HUES6 (cell line): ENCODE measurements at regions not wholly inside any gene's neighbourhood (a gene's known extent, or its start where the extent isn't known, plus 50 kb on each side); places are given as distances from the start of the nearest gene placed in this dataset.
A peak's percentile ranks its signal among the peaks of the same experiment; 100 is the strongest.

ENCODE experiments used
- H3K27ac ChIP-seq: 2 replicates; pipeline ENCODE4 v1.7.0; 2013; ENCODE audit warnings: low read depth, mild to moderate bottlenecking, low read length, inconsistent platforms
- H3K27me3 ChIP-seq: 2 replicates; pipeline ENCODE4 v1.6.1; 2013; ENCODE audit warnings: low read length; ENCODE audit not compliant: control insufficient read depth, insufficient read depth
- H3K36me3 ChIP-seq: 2 replicates; pipeline ENCODE4 v1.6.1; 2013; ENCODE audit warnings: low read length; ENCODE audit not compliant: control insufficient read depth, insufficient read depth
- H3K4me1 ChIP-seq: 2 replicates; pipeline ENCODE4 v1.6.1; 2013; ENCODE audit warnings: low read length; ENCODE audit not compliant: control insufficient read depth, insufficient read depth
- H3K4me3 ChIP-seq: 2 replicates; pipeline ENCODE4 v1.5.1; 2013; ENCODE audit warnings: low read depth, low read length
- H3K9ac ChIP-seq: one replicate; pipeline ENCODE4 v1.6.1; 2013; ENCODE audit warnings: mild to moderate bottlenecking, low read length
- H3K9me3 ChIP-seq: 2 replicates; pipeline ENCODE4 v1.6.1; 2013; ENCODE audit warnings: low read depth, low read length; ENCODE audit not compliant: control insufficient read depth, insufficient read depth

DNA sequence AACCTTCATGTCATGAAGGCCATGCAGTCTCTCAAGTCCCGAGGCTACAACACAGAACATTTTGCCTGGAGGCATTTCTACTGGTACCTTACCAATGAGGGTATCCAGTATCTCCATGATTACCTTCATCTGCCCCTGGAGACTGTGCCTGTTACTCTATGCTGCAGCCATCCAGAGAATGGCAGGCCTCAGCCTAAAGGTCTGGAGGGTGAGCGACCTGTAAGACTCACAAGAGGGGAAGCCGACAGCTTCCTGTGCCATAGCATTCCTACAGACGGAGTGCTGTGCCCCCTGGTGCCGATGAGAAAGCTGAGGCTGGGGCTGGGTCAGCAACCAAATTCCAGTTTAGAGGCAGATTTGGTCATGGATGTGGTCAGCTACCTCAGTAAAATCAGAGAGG is 51.3 kb upstream of the CADPS start:
- Histone ChIP-seq H3K36me3 (no peaks in the 10 kb centered on the region), H3K9ac (no peak overlapping the region), H3K4me3 (no peak overlapping the region), H3K4me1 (peaks cover 3% of the 10 kb centered on the region; the same call in 1 of the 2 replicates), H3K9me3 (no peaks in the 10 kb centered on the region), H3K27me3 (no peaks in the 10 kb centered on the region), H3K27ac (no peak overlapping the region)

DNA sequence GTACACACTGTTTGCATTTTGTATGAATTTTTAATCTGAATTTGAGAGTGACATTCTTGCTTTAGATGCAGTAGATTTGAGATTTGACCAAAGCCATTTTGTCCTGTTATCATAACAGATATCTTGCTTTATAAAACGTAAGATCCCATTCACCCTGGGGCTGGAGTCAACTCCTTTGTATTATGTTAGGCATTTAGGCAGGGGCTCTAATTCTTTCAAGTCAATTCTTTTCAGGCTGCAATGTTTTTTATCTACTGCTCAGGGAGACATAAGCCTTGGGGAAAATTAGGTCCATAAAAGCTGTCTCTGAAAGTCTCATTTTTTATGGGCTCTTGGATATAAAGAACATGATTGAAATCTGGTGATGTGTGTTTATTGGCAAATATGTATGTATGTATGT is 53.0 kb upstream of the CADPS start:
- no peak overlapping the region for H3K4me3 ChIP-seq
- H3K27ac ChIP-seq: no peak overlapping the region
- no peak overlapping the region for H3K9ac ChIP-seq
- H3K4me1 ChIP-seq: peaks cover 3% of the 10 kb centered on the region; the same call in 1 of the 2 replicates
- no peaks in the 10 kb centered on the region for H3K27me3 ChIP-seq
- H3K9me3 ChIP-seq: no peaks in the 10 kb centered on the region
- no peaks in the 10 kb centered on the region for H3K36me3 ChIP-seq

DNA sequence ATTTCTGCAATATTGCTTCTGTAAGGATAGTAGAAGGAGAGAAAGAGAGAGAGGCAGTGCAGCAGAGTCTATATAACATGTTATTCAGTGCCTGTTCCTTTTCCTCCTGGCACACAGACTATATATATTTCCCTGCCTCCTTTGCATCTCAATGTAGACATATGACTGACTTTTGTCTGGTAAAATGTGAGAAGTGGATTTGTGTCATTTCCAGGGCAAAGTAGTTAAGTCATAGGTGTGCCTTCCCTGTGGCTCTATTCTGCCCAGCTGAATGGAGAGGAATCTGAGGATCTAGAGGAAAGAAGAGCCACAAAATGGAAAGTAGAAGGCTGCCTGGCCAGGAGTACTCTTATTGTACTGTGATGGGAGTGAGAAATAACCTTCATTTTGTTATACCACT is 54.6 kb upstream of the CADPS start:
- no peaks in the 10 kb centered on the region for H3K27me3 ChIP-seq

DNA sequence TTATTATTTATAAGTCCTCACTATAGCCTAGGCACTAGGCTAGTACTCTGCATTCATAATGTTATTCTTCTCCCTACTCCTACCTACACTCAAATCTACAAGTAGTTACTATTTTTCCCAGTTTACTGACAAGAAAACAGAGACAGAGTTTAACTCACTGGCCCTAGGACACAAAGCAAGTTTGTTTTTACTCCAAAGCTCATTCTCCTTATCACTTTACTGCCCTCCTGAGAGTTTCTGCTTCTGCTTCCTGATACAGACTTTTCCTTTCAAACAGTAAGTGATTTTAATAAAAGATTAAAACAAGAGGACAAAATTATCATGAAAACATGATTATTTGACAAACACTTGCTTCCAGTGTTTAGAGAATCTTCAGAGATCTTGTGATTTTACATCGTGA is 60.6 kb upstream of the CADPS start:
- no peaks in the 10 kb centered on the region for H3K36me3 ChIP-seq
- no peak overlapping the region for H3K9ac ChIP-seq
- H3K9me3 ChIP-seq: peaks cover 3% of the 10 kb centered on the region; the same call in 1 of the 2 replicates
- no peak overlapping the region for H3K4me3 ChIP-seq
- no peak overlapping the region for H3K27ac ChIP-seq
- H3K4me1 ChIP-seq: peaks cover 4% of the 10 kb centered on the region
- H3K27me3 ChIP-seq: no peaks in the 10 kb centered on the region

More for the DNA sequence above, 54.6 kb upstream of the CADPS start:
- H3K9ac ChIP-seq: no peak overlapping the region
- no peak overlapping the region for H3K27ac ChIP-seq
- H3K4me3 ChIP-seq: no peak overlapping the region
- H3K36me3 ChIP-seq: no peaks in the 10 kb centered on the region
- H3K9me3 ChIP-seq: no peaks in the 10 kb centered on the region
- H3K4me1 ChIP-seq: peaks cover 3% of the 10 kb centered on the region; the same call in 1 of the 2 replicates

DNA sequence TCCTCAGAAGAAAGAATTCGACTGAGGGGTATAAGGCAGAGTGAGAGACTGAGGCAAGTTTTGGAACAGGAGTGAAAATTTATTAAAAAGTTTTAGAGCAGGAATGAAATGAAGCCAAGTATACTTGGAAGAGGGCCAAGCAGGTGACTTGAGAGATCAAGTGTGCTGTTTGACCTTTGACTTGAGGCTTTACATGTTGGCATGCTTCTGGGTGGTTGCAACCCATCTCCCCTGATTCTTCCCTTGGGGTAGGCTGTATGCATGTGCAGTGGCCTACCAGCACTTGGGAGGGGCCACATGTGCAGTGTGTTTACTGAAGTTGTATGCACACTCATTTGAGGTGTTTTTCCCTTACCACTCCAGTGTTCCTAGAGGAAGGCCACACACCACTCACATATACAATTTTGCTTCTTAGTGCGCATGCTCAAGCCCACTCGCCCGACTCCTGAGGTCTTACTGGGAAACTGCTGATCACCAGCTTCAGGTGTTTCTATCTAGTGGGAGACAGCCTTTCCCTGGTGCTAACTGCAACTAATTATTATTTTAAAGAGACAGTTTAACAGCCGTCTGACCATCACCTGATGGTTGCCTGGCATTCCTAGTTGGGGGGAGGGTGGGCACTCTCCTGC is 61.5 kb upstream of the CADPS start:
- H3K4me3 ChIP-seq: no peak overlapping the region
- H3K4me1 ChIP-seq: peaks cover 11% of the 10 kb centered on the region
- H3K27ac ChIP-seq: no peak overlapping the region
- H3K9ac ChIP-seq: no peak overlapping the region
- no peaks in the 10 kb centered on the region for H3K27me3 ChIP-seq
- H3K36me3 ChIP-seq: no peaks in the 10 kb centered on the region
- H3K9me3 ChIP-seq: peaks cover 3% of the 10 kb centered on the region; the same call in 1 of the 2 replicates

DNA sequence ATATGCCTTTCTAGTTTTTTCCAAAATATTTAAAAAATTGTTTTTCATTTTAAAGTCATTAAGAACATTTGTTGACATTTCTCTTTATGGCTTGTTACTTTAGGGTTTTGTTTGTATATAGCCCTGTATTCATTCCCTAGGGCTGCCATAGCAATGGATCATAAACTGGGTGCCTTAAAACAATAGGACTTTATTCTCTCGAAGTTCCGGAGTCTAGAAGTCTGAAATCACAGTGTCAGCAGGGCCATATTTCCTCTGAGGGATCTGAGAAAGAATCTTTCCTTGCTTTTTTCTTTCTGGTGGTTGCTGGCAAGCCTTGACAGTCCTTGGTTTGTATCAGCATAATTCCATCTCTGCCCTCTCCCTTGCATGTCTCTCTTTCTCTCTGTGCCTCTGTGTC is 63.4 kb upstream of the CADPS start:
- Histone ChIP-seq H3K36me3 (no peaks in the 10 kb centered on the region), H3K4me3 (no peak overlapping the region), H3K27ac (no peak overlapping the region), H3K4me1 (peaks cover 11% of the 10 kb centered on the region), H3K27me3 (no peaks in the 10 kb centered on the region), H3K9ac (no peak overlapping the region), H3K9me3 (peaks cover 3% of the 10 kb centered on the region; the same call in 1 of the 2 replicates)

DNA sequence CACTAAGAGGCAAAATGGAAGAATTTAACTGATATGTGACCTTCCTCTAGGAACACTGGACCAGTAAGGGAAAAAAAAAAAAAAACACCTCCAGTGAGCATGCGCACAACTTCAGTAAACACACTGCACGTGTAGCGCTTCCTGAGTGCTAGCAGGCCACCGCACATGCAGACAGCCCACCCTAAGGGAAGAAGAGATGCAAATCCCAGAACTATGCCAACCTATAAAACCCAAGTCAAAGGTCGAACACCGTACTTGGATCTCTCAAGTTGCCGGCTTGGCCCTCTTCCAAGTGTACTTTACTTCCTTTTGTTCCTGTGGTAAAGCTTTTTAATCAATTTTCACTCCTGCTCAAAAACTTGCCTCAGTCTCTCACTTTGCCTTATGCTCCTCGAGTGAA is 64.5 kb upstream of the CADPS start:
- no peak overlapping the region for H3K9ac ChIP-seq
- peaks cover 3% of the 10 kb centered on the region; the same call in 1 of the 2 replicates for H3K9me3 ChIP-seq
- no peak overlapping the region for H3K27ac ChIP-seq
- no peak overlapping the region for H3K4me3 ChIP-seq
- no peaks in the 10 kb centered on the region for H3K27me3 ChIP-seq
- H3K4me1 ChIP-seq: peaks cover 11% of the 10 kb centered on the region
- no peaks in the 10 kb centered on the region for H3K36me3 ChIP-seq

DNA sequence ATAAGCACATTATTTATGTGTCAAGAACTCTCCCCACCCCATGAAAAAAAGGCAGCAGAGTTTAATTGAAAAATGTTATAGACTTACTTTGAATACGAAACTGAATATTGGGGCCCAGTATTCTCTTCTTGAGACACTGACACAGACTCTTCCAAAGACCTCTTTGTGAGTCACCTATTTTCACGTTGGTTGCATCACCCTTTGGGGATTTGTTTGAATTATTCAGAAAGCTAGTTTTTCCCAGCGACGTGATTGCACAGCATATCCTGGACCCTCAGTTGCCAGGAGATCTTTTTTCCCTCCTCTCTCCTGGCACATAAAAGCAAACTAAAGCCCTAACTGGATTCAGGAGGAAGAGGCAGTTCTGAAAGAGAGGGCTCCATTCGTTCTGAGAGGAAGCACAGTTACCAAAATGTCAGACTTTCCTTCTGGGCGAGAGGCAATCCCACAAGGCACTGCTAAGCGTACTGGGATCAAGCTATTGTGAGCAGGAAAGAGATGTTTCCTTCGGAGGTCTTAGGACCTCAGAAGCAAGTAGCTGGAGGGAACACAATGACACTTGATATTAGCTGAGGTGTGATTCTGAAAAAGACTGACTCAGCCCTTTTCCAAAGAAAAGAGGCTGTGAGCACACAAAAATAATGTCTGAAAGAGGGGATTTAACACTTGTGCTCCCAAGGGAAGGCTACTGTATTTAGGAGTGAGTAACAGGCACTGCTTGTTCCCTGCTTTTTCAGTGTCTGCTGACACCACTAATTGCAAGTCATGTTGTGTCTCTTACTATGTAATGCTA is 65.8 kb upstream of the CADPS start:
- Histone ChIP-seq H3K9ac (peak overlapping the region; percentile 39), H3K27me3 (no peaks in the 10 kb centered on the region), H3K4me1 (peaks cover 11% of the 10 kb centered on the region), H3K9me3 (peaks cover 3% of the 10 kb centered on the region; the same call in 1 of the 2 replicates), H3K27ac (peak overlapping the region; percentile 4; the same call in 1 of the 2 replicates), H3K4me3 (no peak overlapping the region), H3K36me3 (no peaks in the 10 kb centered on the region)

DNA sequence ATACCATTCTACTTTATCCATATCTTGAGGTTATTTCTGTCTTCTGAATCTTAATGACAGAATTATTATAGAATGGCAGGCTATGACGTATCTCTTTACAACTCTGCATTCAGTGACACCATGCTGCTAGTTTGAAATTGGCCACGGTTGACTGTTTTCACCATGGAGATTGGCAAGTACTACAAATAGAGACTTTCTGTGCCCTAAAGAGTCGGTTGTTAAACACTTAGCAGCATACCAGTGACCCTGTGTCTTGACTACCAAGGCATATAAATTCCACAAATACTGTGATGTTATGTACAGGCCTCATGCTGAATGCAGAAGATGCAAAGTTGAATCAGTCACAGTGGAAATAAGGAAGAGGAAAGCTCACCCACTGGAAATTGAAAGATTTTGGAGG is 67.0 kb upstream of the CADPS start:
- Histone ChIP-seq H3K4me1 (peaks cover 11% of the 10 kb centered on the region), H3K36me3 (no peaks in the 10 kb centered on the region), H3K27ac (no peak overlapping the region), H3K27me3 (no peaks in the 10 kb centered on the region), H3K9ac (no peak overlapping the region), H3K9me3 (peaks cover 3% of the 10 kb centered on the region; the same call in 1 of the 2 replicates), H3K4me3 (no peak overlapping the region)

DNA sequence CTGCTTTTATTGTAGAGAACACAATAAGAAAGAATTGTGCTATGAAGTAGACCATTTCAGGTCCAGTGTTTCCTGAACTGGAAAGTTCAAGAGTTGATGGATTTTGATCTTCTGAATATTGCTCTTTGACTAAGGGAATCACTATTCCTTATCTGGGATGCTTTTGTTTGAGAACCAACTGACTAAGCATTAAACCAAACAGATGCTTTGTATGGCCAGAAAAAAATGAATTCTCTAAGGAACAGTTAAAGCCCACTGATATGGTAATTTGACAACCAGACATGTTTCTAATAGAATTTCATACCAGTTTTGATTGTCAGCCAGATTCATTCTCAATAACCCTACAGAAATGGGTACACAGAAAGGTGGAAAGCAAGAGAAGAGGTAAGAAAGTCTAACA is 67.5 kb upstream of the CADPS start:
- Histone ChIP-seq H3K27ac (no peak overlapping the region), H3K36me3 (no peaks in the 10 kb centered on the region), H3K27me3 (no peaks in the 10 kb centered on the region), H3K4me1 (peaks cover 11% of the 10 kb centered on the region), H3K9ac (no peak overlapping the region), H3K9me3 (peaks cover 3% of the 10 kb centered on the region; the same call in 1 of the 2 replicates), H3K4me3 (no peak overlapping the region)

DNA sequence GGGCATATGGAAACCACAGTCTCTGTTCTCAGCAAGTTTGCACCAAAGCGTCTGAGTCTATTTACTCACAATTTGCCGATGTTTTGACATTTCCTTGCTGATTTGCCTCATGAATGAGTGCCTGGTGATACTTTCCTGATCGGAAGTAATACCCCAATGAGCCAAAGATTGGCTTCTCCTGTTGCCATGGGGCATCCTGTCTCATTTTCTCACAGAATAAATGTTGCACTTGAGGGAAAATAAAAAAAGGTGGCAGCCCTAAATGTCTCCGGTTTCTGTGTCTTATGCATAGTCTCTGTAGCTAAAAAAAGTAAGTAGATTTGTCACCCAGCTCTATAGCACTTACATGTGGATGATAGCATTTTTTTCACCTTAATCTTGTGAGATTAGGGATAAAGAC is 73.7 kb upstream of the CADPS start:
- Histone ChIP-seq H3K9me3 (0 out of 2 replicates have a peak, but pooled peaks cover 3% of the 10 kb centered on the region), H3K4me1 (peaks cover 19% of the 10 kb centered on the region), H3K4me3 (no peak overlapping the region), H3K27ac (no peak overlapping the region), H3K9ac (no peak overlapping the region), H3K36me3 (peaks cover 20% of the 10 kb centered on the region), H3K27me3 (no peaks in the 10 kb centered on the region)
